ENCODE measurements at regions not wholly inside any gene's neighbourhood (a gene's known extent, or its start where the extent isn't known, plus 50 kb on each side); places are given as distances from the start of the nearest gene placed in this dataset.

- DNase-seq (ENCODE audit: low spot score), result no peak
- Histone ChIP-seq H3K4me1 (ENCODE audit: insufficient read depth, low read length, poor library complexity, severe bottlenecking) (no peaks in the 10 kb centered on the region), H3K27ac (ENCODE audit: low read depth, low read length, poor library complexity, severe bottlenecking) (no peak overlapping the region), H3K27me3 (replicated peaks; ENCODE audit: insufficient read depth, low read depth, low read length, poor library complexity) (no peaks in the 10 kb centered on the region), H3K36me3 (ENCODE audit: insufficient read depth, low read length, poor library complexity, severe bottlenecking) (no peaks in the 10 kb centered on the region), H3K4me3 (ENCODE audit: low read depth, low read length, poor library complexity, severe bottlenecking) (no peak overlapping the region), H3K9me3 (ENCODE audit: low read depth, low read length, poor library complexity, severe bottlenecking) (no peaks in the 10 kb centered on the region)
- ChIA-PET CTCF (no interaction called here), POLR2A (ENCODE audit: low non-redundant PET) (no interaction called here)
- TF ChIP-seq CTCF (conservative IDR thresholded peaks at IDR 0.05; ENCODE audit: low read depth, low read length), result no peak
- no peak for TF ChIP-seq EZH2 (IDR thresholded peaks at IDR 0.05; ENCODE audit: borderline replicate concordance, low read depth, low read length, poor library complexity, severe bottlenecking)
- BruUV-seq (replicated peaks), result no TSS peak
- intact Hi-C loops (cut with micrococcal nuclease; ENCODE audit: unreplicated experiment), result no loop called here
These were observed 79.6 kb upstream of the MAST4 start for GRCh38 chr5:66516550-66516949.

- Histone ChIP-seq H3K36me3 (ENCODE audit: insufficient read depth, low read length, poor library complexity, severe bottlenecking) (no peaks in the 10 kb centered on the region), H3K9me3 (ENCODE audit: low read depth, low read length, poor library complexity, severe bottlenecking) (no peaks in the 10 kb centered on the region), H3K4me3 (ENCODE audit: low read depth, low read length, poor library complexity, severe bottlenecking) (no peak overlapping the region), H3K4me1 (ENCODE audit: insufficient read depth, low read length, poor library complexity, severe bottlenecking) (no peaks in the 10 kb centered on the region), H3K27me3 (replicated peaks; ENCODE audit: insufficient read depth, low read depth, low read length, poor library complexity) (no peaks in the 10 kb centered on the region), H3K27ac (ENCODE audit: low read depth, low read length, poor library complexity, severe bottlenecking) (no peak overlapping the region)
- TF ChIP-seq EZH2 (IDR thresholded peaks at IDR 0.05; ENCODE audit: borderline replicate concordance, low read depth, low read length, poor library complexity, severe bottlenecking) (no peak), CTCF (conservative IDR thresholded peaks at IDR 0.05; ENCODE audit: low read depth, low read length) (no peak)
- ChIA-PET CTCF (no interaction called here), POLR2A (ENCODE audit: low non-redundant PET) (no interaction called here)
- no TSS peak for BruUV-seq (replicated peaks)
- DNase-seq (ENCODE audit: low spot score), result no peak
- intact Hi-C loops (cut with micrococcal nuclease; ENCODE audit: unreplicated experiment), result no loop called here
These were observed 78.8 kb upstream of the MAST4 start for GRCh38 chr5:66517351-66517750.

GRCh38 chr5:66518052-66518451 lies 78.1 kb upstream of the MAST4 start:
- no peak for TF ChIP-seq EZH2 (IDR thresholded peaks at IDR 0.05; ENCODE audit: borderline replicate concordance, low read depth, low read length, poor library complexity, severe bottlenecking)
- no peak for TF ChIP-seq CTCF (conservative IDR thresholded peaks at IDR 0.05; ENCODE audit: low read depth, low read length)
- Histone ChIP-seq H3K27me3 (replicated peaks; ENCODE audit: insufficient read depth, low read depth, low read length, poor library complexity) (no peaks in the 10 kb centered on the region), H3K4me3 (ENCODE audit: low read depth, low read length, poor library complexity, severe bottlenecking) (no peak overlapping the region), H3K4me1 (ENCODE audit: insufficient read depth, low read length, poor library complexity, severe bottlenecking) (no peaks in the 10 kb centered on the region), H3K9me3 (ENCODE audit: low read depth, low read length, poor library complexity, severe bottlenecking) (no peaks in the 10 kb centered on the region), H3K36me3 (ENCODE audit: insufficient read depth, low read length, poor library complexity, severe bottlenecking) (no peaks in the 10 kb centered on the region), H3K27ac (ENCODE audit: low read depth, low read length, poor library complexity, severe bottlenecking) (no peak overlapping the region)
- intact Hi-C loops (cut with micrococcal nuclease; ENCODE audit: unreplicated experiment), result no loop called here
- no TSS peak for BruUV-seq (replicated peaks)
- no peak for DNase-seq (ENCODE audit: low spot score)
- CTCF ChIA-PET, result no interaction called here
- POLR2A ChIA-PET (ENCODE audit: low non-redundant PET), result no interaction called here
